Activated CD4-positive, alpha-beta T cell treated with anti-CD3 and anti-CD28 coated beads for 48 hours (primary cell): ENCODE measurements at regions not wholly inside any gene's neighbourhood (a gene's known extent, or its start where the extent isn't known, plus 50 kb on each side); places are given as distances from the start of the nearest gene placed in this dataset.
"Not testable (repeated sequence)": the region's sequence is repeated elsewhere in the genome, so short reads cannot be mapped to it uniquely, and the experiment has no call there.

Source experiments
- DNase-seq: peaks from one replicate; pipeline ENCODE4 v3.0.0-alpha.2; 2020

DNA sequence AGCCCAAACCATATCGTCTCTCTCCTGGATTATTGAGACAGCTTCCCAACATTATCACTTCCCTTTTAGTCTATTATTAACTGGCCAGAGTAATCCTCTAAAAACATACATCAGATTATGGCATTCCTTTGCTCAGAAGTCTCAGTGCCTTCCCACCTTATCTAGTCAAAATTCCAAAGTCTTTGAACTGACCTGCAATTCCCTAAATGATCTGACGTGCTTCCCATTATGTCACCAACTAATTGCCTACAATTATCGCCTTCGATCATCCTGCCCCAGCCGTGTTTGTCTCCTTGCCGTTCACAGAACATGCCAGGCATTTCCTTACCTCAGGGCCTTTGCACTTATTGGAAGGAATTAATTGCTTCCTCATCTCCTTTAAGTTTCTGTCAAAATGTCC lies 332.4 kb downstream of the IRS1 start:
- DNase-seq = no peak

DNA sequence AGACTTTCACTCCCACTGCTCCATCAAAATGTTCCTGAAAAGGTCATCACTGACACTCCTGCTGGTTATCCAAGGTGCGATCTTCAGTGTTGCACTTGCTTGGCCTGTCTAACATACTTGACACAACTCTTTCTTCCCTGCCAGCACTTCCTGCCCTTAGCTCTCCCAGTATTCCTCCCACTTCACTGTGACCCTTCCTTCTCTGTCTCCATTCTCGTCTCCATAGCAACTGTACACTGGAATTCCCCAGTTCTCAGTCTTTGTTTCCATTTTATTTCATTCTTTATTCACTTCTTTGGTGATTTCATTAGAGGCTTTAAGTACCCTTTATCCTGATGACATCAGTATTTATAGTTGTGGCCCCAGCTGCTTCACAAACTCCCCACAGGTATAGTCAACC lies 333.0 kb downstream of the IRS1 start:
- no peak for DNase-seq

GRCh38 chr2:226466124-226466523 lies 333.5 kb downstream of the IRS1 start:
- no peak for DNase-seq

DNA sequence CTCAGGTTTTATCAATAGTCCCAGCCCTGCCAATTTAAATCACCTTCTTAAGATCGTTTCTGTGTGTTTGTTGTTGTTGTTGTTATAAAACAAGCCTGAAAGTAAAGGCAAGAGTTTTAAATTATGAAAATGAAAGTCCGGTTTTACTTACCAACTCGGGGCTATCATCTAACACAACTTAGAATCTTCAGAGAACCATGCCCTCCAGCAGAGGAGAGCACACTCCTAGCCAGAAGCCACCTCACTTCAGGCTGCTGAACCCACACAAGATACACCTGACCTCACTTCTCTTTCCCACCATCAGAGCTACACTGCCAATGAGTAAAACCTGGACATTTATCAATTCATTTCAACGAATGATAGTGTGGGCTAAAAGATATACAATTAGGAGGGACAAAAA lies 335.2 kb downstream of the IRS1 start:
- no peak for DNase-seq

DNA sequence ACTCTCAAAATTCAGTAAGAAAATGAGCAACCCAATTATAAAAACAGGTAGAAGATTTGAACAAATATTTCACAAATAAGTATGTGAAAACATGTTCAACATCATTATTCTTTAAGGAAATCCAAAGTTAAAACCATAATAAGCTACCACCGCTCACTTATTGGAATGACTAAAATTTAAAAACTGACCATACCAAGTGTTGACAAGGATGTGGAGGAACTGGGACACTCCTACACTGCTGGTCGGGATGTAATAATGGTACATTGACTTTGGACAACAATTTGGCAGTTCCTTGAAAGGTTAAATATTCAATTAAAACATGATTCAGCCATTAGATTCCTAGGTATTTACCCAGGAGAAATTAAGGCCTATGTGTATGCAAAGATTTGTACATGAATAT lies 336.5 kb downstream of the IRS1 start:
- DNase-seq = no peak

DNA sequence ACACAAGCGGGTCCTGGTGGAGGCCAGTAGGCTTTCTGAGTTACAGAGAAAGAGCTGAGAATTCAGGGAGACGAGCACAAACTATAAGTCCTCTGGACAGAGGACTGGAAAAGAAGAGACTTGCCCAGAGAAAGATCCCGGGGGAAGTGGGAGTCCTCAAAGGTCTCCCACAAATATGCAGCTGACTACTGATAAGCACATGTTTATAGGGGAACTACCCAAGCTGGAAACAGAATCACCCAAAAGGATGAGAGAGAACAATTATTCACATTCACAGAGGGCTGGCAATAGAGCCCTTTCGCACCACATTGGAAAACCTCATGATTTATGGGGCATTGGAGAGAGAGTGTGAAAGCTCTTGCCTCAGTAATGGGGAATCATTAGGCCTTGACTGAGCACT lies 337.6 kb downstream of the IRS1 start:
- DNase-seq = no peak

DNA sequence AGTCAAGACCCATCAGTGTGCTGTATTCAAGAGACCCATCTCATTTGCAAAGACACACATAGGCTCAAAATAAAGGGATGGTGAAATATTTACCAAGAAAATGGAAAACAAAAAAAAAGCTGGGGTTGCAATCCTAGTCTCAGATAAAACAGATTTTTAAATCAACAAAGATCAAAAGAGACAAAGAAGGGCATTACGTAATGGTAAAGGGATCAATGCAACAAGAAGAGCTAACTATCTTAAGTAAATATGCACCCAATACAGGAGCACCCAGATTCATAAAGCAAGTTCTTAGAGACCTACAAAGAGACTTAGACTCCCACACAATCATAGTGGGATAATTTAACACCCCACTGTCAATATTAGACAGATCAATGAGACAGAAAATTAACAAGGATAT lies 343.5 kb downstream of the IRS1 start:
- DNase-seq = not testable (repeated sequence)

DNA sequence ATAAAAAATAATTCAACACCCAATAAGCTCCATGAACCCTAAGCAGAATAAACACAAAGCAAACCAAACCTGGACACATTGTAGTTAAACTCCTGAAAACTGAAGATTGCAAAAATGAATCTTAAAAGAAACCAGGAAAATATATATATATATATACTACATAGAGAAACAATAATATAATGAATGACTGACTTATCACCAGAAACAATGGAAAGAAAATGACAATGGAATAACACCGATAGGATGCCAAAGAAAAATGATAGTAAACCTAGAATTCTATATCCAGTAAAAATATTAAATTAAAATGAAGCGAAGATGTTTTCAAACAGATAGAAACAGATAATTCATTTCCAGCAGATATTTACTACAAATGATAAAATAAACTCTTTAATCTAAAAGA lies 346.9 kb downstream of the IRS1 start:
- DNase-seq = no peak

DNA sequence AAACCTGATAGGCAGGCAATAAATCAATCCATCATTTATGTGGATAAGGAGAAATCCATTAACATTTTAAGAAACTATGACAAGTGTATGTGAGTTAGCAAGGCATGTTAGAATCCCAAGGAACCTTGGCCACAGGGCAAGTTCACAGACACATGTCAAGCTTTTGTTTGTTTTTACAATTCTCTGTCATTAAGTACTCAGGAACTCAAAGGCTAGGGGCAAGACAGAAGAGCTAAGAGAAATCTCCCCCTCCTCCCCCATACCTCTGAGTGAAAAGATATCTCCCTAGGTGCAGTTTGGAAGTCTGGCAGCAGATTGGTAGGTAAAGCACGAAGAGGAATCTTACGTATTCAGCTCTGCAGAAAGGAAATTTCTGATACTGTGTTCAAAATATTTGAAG lies 348.1 kb downstream of the IRS1 start:
- DNase-seq = no peak

- no peak for DNase-seq
Measured at GRCh38 chr2:226450141-226450540, 349.5 kb downstream of the IRS1 start.

- DNase-seq = no peak
Measured at GRCh38 chr2:226447338-226448300, 352.0 kb downstream of the IRS1 start.

- DNase-seq = no peak
Measured at GRCh38 chr2:226446406-226447001, 353.1 kb downstream of the IRS1 start.

GRCh38 chr2:226445216-226445861 lies 354.3 kb downstream of the IRS1 start:
- no peak for DNase-seq

DNA sequence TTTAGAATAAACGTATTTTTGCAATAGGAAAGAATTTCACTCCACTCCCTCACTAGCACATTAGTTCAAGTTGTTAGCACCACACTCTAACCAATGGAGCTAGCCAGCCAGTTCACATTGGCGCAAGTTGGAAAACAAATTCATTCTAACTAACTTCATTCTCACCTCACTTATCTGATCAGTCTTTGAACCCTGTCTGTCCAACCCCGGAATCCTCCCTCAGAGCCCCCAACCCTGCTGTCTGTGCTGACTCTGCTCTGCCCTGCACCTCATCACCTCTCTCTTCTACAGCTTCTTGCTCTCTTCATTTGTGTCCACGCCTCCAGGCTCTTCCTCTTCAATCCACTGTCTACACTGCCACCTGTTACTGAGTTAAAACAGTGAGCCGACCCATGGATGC lies 356.5 kb downstream of the IRS1 start:
- no peak for DNase-seq

GRCh38 chr2:226440127-226440918 lies 359.3 kb downstream of the IRS1 start:
- DNase-seq = no peak

DNA sequence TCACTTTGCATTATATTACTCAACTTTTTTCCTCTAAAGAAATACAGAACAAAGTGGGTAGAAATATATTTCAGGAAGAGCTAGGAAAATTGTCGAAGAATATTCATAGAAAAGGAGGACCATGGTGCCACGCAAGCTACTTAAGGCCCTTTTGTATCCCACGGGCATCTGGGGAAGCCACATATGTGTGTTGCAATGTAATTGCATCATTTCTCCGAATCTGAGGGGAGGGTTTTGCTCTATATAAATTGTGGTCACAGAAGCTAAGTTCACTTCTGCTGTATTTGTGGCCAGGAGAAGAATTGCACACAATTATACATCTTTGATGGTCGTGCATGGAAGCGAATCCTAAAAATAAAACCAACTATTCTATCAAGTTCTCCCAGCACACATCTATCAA lies 360.3 kb downstream of the IRS1 start:
- DNase-seq = no peak

DNA sequence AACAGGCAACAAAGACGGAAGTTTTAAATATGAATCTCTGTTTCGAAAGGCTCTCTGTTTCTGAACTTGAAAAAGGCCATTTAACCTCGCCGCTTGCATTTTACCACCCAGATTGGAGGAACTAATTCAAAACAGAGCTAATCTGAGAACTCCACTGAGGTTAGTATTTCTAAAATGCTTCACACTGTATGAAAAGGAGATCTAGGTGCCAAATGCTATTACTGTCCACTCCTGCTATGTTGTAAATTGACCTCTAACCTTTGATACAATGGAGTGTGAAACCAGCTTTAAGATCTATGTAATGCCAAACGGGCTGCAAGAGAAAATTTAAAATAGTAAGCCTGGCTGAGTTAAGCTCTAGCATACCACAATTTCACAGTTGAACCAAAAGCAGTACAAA lies 364.5 kb downstream of the IRS1 start:
- no peak for DNase-seq

GRCh38 chr2:226434702-226435101 lies 364.9 kb downstream of the IRS1 start:
- DNase-seq = no peak

DNA sequence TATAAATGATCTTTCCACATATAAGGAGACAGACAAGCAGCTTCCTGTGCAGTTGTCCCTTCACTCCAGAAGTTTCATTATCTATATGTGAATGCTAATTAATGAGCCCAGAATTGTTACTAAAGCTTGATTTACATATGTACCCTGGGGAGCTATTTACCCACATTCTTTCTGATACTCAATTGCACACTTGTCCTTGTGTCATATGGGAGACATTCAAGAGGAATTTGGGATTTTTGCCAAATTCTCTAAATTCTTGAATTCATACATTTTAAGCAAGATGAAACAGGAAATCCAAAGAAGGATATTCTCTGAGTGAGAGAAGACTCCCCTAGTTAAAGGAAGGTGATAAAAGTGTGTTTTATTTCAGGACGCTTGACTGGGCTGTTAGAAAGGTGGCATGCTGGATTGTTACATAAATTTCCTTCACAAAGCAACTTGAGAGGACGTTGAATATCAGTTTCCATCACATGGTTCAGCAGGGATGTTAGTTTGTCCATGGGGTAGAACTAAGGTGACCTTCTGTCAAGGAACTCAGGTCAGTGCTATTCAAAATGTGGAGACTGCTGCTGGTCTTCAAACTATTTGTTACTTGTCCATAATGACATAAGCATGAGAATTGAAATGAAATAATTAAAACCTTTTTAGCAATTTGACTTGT lies 368.2 kb downstream of the IRS1 start:
- no peak for DNase-seq

- no peak for DNase-seq
Measured at GRCh38 chr2:226429476-226429875, 370.1 kb downstream of the IRS1 start.

DNA sequence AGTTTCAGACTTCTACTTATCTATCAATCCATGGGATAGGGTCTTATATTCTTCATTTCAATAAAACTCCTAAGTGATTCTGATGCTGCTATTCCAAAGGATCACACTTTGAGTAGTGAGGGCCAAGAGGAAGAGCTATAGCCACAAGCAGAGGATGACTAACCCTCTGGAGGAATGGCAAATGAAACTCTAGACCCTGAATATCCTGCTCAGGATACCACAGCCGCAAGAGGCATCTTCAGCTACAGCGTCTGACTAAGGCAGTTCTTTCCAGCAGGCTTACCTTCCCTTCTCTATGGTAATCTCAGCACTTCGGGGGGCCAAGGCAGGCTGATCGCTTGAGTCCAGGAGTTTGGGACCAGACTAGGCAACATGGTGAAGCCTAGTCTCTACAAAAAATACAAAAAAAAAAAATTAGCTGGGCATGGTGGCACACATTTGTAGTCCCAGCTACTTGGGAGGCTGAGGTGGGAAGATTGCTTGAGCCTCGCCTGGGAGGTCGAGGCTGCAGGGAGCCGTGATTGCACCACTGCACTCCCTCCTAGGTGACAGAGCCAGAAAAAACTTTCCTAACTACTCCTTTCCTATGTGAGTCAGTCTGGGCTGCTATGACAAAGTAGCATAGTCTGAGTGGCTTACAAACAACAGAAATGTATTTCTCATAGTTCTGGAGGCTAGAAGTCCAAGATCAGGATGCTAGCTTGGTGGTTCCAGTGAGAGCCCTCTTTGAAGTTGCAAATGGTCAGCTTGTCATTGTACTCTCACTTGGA lies 371.9 kb downstream of the IRS1 start:
- no peak for DNase-seq

GRCh38 chr2:226426292-226426736 lies 373.3 kb downstream of the IRS1 start:
- DNase-seq = no peak
